NCI-H226 (cell line): ENCODE measurements at regions not wholly inside any gene's neighbourhood (a gene's known extent, or its start where the extent isn't known, plus 50 kb on each side); places are given as distances from the start of the nearest gene placed in this dataset.

ENCODE experiments used
- DNase-seq: peaks from one replicate; pipeline ENCODE4 v3.0.0-alpha.2; 2015

DNA sequence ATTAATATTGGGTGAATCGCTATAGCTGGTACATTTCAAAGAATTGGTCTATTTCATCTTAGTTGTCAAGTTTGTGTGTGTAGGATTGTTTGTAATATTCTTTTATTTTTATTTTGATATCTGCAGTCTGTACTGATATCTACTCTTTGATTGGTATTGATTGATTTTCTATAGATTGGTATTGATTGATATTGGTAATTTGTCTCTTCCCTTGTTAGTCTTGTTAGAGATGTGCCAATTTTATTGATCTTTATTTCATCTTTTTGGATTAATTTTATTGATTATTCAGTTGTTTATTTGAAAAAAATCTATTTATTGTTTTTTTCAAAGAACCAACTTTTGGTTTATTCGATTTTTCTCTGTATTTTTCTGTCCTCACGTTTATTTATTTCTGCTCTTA lies 61.4 kb downstream of the TM2D3 start:
- DNase-seq: no peak

DNA sequence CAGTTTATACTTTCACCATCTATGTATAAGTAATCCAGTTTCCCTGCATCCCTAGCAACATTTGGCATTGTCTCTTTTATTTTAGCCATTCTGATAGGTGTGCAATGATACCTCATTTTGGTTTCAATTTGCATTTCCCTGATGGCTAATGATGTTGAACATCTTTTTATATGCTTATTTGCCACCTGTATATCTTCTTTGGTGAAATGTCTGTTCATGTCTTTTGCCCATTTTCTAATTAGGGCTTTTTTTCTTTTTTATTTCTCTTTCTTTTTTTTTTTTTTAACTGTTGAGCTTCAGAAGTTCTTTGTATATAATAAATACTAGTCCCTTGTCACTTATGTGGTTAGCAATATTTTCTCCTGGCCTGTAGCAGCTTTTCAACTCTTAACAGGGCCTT lies 68.9 kb downstream of the TM2D3 start:
- DNase-seq: no peak

DNA sequence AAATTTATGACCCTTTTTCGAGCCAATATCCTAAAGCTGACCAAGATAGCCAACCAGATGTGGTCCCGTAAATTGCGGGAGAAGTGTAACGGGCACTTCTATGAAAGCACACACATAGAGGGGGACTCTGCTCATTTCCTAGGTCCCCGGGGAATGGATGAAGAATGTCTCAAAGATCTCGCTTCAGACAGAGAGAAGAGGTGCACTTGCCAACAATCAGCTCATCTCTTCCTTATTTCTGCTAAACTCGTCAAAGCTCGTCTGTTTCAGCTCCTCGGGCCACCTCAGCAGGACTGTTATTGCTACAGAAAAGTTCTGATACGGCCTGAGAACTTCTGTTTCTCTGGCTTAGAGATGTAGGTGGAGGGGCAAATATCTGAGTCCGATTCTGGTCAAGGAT lies 71.8 kb downstream of the TM2D3 start:
- no peak for DNase-seq

DNA sequence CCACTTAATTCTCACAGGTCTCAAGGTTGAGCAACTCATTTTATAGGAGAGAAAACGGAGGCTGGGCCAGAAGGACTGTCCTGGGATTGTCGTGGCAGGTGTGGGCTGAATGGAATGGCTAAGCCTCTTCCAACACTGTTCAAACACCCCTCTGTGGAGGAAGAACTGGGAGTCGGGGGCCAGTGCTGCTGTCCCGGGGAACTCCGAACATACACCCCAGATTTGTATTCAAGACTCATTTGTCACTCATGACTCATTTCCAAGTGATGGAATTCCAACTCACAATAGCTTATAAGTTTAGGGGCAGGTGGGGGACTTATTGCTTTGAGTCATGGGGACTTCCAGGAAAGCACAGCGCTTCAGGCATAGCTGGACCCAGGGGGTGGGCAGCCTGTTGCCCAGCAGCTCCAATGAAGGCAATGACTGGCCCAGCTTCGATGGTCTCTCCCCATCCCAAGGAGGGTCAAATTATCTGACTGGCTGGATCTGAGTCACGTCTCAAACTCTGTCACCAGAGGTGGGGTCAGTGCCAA lies 72.5 kb downstream of the TM2D3 start:
- peak; percentile 52 for DNase-seq

DNA sequence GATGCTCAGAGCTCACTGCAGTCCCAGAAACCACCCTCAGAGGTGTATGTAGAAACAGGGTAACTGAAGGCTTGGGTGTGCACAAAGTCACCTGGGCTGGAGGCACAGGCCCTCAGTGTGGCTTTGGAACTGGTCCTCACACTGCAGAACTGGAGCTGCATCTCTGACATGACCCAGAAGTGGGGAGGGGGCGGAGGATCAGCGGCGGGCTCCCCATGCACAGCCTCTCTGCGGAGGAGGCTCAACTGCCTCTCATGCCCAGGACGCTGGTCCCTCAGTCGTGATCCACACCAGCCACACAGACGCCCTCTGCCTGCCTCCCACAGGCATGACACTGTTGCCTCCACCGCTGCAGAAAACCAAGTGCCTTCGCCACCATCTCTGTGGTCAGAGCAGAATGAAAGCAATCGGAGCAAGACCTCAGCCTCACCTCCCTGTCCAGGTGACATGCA lies 73.7 kb downstream of the TM2D3 start:
- DNase-seq: no peak

DNA sequence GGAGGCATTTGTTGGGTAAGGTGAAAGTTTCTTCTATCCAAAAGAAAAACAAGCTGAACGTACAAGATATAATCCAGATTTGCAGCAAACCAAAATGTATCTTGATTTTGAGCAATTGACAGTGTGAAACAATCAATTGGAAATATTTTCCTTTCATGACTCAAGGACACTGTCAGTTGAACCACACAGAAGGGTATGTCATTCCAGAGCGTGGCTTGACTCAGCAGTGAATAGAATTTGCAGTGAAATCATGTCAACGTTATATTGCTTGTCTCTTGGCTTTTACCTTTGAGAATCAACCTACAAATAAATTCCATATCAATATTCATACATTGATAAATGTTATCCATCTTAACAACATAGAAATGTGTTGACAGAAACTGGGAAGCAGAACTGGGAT lies 78.2 kb downstream of the TM2D3 start:
- no peak for DNase-seq

DNA sequence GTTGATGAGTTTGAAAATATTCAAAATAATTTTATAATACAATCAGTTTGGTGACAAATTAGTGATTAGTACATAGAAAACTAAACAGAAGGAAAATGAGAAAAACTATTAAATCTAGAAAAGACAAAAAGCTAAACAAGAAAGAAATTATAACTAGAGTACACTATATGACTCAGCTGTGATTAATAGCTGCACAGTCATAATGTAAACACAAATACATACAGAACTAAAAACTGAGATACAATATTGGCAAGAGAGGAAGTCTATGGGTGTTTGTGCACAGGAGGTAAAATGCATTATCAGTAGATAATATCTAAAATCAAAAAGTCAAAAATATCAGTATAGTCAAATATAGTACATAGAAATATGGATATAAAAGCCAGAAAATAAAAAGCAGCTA lies 80.7 kb upstream of the PCSK6 start:
- DNase-seq: no peak

DNA sequence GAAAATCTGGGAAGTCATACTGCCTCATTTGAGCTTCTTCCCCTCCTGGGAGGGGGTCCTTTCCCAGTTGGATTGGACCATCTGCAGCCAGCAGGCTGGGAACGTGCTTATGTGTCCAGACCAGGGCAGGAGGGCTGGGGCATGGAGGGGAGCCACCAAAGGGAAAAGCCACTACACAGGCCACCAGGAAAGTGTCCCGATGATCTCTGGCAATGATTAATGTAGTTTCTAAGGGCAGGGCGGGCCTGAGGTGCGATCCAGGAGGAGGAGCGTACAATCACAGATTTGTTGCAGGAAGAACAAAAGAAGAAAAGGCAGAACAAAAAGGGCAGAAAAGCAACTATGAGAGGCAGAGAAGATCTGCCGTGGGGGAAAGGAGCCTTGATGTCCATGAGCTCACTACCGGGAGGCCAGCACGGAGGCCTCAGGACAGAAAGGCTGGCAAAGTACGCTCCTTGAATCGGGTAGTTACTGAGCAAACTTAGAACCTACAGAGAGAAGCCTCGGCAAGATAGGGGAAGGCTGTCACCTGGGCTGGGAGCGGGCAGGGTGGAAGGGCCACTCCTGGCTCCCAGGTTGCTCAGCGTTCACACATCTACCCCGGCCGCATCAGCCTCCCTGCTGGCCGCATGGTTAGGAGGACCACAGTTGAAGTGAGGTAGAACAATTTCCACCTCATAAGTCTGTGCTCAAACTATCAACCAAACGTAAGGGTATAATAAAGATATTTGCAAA lies 79.5 kb upstream of the PCSK6 start:
- no peak for DNase-seq

DNA sequence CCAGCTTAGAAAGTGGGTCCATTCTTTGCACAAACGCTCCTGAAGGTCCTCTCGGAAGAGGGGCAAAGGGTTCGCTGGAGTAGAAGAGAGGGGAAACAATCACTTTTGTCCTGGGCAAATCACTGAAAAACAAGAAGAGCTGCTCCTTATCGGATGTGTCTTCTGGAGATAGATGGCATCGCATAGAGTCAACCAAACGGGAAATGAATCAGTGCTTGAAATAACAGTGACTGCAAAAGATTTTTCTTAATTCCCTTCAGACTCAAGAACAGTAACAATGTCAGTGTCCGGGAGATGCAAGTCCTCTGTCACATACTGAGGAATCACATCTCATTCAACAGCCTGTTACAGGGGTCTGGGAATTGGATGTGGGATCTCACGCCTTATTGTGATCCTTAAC lies 78.8 kb upstream of the PCSK6 start:
- no peak for DNase-seq

DNA sequence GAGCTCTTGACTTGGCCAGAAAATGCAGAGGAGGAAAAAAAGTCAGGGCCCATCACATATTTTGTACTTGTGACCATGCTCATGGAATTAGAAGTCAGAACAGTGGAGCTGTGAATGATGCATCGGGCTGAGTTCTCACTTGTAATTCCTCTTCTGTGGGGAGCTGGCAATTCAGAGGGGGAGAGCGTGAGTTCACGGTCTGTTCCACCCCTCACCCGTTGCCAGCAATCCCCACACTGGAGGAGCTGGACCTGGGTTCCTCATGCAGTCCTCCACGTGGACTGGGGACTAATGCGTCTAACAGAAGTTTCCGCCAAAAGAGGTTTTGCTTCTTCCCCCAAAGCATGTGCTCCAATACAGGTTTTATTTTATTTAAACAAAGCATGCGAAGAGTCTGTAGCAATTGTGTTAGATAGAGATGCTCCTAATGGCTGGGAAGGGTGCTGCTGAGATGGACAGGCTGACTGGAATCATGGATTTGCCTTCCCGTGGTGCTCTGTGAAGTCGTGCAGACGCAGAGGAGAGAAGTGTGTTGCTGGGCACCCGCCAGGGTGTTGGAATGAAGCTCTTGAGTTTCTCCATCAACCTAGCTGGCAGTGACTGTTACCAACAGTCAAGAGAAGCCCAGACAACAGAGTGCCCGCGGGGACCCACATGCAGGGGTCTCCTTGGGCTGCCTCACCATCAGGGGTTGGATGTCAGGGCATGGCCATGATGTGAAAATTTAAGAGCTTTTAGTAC lies 77.4 kb upstream of the PCSK6 start:
- no peak for DNase-seq

DNA sequence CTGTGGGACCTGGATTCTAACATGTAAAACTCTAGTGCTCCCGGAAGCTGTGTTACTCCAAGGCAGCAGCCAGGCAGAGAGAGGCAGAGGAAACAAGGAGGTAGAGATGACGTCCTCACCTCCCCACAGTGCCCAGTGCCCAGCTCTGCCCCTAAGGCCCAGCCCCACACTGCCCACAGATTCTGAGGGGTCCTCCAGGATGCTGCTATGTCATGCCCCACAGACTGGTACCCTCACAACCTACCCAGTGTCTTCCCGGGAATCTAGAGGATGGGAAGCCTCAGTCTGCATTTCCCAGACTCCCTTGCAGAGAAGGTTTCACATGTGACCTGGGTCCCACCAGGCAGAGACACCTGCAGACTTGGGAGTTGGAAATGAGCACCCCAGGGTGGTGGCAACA lies 75.9 kb upstream of the PCSK6 start:
- DNase-seq: no peak

DNA sequence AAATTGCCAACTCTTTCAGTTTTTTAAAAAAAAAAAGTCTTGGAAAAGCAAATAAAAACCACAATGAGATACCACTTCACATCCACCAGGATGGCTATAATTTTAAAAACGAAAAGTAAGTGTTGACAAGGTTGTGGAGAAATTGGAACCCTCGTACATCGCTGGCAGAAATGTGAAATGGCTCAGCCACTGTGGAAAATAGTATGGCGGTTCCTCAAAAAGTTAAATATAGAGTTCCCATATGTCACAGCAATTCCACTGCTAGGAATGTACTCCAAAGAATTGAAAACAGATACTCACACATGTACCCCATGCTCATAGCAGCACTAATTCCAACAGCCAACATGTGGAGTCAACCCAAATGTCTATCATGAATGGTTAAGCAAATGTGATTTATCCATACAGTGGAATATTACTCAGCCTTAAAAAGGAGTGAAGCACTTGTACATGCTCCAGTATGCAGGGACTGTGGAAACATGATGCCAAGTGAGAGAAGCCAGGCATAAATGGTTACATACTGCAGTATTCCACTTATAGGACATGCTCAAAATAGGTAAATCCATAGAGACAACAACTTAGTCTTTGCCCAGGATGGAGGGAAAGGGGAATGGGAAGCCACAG lies 73.8 kb upstream of the PCSK6 start:
- no peak for DNase-seq

DNA sequence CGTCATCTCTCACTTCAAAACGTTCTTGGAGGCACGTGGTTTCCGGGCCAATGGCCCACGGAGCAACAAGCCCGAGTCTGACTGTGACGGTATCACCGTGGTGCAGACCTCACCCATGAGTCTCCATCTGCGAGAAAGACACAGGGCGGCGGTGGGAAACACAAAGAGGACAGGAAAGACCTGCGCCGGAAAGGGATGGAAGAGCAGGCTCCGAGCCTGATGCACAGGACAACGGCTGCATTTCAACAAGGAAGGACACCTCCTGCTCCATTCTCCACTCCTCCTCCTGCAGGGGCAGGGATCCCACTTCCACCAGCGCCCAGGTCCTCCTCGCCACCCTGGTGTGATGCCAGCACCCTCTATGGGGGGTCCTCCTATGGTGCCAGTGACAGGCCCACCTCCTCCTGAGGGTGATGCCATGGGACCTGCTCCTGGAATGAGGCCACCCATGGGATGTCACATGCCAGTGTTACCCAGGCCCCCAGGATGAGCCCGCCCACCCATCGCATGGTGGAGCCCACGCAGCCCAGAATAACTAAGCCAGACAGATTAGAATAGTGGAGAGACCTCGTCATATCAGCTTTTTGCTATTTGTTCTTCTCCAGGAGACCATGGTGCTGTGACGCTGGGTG lies 73.0 kb upstream of the PCSK6 start:
- no peak for DNase-seq

DNA sequence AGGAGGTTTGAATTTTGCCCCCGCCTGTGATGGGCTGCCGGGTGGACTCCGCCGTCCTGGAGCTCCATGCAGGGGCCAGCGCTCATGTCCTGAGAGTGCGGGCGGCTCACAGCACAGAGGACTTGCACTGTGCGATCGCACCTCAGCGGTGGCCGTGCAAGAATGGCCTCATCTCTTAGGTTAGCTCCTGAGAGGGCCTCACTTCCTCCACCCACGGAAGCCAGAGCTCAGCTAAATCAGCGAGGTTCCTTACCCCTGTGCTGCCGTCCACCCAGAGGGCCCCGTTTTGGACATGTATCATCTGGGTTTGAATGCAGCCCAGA lies 72.0 kb upstream of the PCSK6 start:
- no peak for DNase-seq

DNA sequence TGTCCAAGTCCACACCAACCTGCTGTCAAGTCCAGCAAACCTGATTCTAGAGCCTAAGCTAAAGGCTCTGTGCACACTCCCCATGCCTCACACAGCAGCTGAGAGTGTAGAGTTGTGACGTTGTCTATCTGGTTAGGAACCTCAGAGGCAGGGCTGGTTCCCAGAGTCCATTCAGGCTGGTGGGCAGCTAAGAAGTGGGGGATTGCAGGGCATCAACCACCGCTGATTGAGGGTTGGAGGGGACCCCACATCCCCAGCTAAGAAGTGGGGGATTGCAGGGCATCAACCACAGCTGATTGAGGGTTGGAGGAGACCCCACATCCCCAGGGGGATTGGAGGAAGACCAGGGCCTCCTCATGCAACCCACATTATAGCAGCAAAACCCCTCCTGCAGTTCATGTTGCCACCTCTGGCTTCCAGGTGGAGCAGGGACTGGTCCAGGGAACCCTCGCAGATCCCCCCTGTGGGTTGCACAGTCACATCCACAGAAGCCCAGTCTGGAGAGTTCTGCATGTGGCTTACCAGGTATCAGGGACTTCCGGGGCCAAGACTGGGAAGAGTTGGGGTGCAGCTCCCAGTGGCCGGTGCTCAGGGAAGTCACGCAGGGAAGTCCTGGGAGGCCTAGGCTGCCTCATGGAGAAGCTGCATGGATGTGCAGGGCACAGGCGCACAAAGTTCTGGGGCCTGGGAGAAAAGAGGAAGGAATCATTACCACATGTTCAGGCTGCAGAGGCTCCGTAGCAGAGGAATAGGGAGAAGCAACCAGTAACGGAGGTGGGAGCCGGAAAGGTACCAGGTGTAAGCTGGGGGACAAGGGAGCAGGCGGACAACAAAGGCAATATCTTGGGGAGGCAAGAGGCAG lies 71.4 kb upstream of the PCSK6 start:
- no peak for DNase-seq

DNA sequence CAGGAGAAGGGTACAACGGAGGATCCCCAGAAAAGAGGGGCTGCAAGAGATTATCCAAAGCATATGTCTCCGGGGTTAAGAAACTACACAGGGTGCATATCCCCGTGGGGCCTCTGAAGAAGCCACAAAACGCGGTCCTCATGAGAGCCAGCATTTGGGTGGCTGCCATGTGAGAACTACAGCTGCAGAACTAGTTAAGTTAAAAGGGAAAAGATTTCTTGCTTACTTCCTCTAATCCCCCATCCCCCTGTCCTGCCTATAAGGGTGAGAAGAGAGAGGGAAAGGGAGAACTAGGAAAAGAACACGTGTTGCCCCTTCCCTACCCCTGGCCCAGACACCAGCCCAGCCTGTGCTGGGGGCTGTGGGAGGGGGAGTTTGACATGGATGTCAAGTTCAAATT lies 70.4 kb upstream of the PCSK6 start:
- no peak for DNase-seq

DNA sequence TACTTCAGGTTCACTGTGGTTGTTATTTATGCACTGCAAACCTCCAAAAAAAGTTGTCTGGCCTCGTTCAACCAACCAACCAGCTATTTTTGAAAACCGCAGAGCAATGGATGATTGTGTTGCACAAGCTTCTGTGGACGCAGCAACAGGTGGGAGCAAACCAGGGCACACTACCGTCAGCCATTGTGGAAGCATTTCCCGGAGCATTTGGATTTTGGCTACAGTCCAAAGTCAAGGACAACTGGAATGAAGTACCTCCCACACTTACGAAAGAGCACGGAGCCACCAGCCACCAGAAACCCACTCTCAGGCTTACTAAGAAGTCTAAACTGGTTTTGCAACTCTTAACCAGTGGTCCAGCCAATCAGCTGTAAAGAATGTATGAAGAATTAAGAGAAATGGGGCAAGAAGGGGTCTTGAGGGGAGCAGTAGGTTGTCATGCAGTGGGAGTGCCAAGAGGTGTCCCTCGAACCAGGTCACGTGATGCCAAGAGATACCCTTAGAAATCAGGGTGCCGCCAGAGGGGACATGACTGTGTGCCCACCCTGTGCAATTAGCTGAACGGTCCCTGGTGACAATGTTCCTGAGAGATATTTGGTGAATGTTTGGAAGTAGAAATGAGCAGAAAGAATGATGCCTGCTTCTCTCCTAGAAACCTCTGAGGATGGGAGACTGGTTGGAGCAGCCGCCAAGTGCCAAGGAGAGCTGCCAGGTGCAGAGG lies 68.9 kb upstream of the PCSK6 start:
- DNase-seq: no peak

DNA sequence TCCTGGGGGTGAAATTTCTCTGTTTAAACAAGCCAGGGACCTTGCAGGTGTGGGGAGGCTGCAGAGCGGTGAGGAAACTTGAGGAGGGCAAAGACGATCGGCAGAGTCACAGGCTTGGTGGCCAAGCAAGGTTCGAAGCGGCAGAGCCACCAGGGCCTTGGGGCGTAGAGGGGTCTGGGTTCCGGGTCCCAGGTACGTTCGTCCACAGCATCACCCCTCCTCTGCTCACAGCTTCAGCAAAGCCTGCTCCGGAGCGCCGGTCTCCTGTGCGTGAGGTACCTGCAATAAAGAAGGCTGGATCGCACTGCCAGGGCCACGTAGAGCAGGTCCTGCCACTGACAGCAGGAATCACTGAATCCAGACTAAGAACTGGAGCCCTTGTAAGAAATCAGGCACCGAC lies 66.8 kb upstream of the PCSK6 start:
- no peak for DNase-seq

DNA sequence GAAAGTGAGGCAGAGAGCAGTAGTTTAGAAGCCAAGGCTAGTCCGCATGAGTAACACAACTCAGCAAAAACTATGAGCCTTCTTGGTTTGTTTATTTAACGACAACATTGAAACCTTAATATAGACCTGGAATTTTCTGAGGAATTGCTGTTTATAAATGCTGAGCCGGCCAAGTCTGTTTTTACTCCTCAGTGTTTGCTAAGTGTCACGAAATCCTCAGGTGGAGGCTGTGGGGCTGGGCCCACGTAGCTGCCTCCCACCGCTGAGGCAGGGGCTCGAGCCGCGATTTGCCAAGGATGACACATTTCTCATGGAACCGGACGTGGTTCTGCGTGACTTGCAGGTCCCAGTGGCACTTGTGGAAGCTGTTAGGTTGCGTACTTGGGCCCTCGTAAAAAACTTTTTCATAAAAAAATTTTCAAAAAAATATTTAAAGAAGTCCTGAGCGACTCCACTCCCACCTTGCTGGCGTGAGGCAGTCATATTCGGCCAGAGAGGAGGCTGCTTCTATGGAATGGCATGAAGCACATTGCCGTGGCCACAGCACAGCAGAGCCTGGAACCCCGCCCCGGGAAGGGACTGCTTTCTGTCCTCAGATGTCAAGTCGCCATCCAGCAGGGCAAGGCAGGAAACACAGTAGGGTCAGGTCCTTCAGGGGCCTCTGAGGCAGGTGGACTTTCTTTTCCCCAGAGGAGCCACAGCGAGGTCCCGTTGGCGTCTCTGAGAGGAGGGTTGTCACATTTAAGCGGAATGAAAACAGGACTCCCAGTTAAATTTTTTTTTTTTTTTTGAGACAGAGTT lies 64.8 kb upstream of the PCSK6 start:
- no peak for DNase-seq

DNA sequence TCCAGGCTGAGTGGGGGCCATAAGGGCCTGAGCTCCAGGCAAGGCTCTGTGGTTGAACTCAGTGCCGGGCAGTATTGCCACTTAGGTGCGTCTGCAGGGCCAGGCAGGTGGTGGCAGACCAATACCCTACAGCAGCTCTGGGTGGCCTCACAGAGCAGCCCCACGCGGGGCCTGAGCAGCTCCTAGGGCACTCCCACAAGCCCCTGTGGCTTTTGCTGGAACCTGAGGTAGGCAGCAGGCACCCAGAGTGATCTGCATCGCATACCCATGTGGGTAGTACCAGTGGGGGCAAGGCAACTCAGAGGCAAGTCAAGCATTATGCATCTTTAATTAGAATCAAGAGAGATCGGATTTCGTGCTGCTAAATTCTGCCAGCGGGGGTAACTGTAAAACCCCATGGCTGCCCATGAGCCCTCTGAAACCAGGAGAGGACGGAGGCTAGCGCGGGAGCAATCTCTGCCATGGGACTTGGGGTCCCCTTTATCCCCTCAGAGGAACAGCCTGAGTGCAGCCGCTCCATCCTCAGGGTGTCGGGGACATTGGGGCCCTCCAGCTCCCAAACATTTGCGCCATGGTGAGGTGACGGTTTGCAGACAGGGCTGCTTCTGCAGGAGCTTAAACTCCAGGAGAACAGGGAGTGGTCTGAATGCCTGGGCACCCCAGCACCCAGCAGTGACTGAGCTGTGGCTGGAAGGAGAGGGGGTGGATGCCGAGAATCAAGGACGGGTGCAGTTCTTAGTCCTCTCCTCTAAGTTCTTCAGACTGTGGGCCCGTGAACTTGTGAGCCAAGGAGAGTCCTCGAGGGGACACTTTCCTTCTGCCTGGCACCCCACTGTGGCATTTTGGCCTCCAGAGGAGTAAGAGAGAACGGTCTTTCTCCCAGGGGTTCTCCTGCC lies 62.4 kb upstream of the PCSK6 start:
- no peak for DNase-seq
